Effector CD4-positive, alpha-beta T cell (primary cell): ENCODE measurements at regions not wholly inside any gene's neighbourhood (a gene's known extent, or its start where the extent isn't known, plus 50 kb on each side); places are given as distances from the start of the nearest gene placed in this dataset.
"Not testable (repeated sequence)": the region's sequence is repeated elsewhere in the genome, so short reads cannot be mapped to it uniquely, and the experiment has no call there.

Source experiments
- DNase-seq: peaks from one replicate; pipeline ENCODE4 v3.0.0-alpha.2; 2020

DNA sequence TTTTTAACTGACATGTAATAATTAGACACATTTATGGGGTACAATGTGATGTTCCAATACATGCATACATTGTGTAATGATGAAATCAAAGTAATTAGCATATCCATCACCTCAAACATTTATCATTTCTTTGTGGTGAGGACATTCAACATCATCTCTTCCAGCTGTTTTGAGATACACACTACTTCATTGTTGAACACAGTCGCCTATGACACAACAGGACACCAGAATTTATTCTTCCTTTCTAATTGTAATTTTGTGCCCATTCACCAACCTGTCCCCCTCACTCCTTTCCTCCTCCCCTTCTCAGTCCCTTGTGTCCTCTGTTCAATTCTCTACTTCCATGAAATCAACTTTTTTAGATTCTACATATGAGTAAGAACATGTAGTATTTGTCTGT lies 113.4 kb upstream of the CBLB start:
- no peak for DNase-seq

DNA sequence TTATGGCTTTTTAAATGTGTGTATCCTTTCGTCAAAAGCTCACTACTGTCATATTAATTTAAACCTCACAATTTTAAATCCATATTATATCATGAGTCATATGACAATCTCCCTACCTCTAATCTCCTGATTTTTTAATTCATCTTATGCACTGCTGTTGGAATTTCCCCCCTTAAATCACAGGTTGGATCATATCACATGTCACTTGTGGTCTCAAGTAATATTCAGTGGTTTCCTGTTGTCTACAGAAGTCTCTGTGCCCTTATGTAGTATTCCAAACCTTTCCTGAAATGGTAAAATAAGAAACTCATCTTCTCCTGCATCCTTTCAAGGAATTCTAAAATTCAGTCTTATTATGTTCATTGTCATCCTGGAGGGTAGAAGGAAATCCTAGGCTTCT lies 116.0 kb upstream of the CBLB start:
- no peak for DNase-seq

DNA sequence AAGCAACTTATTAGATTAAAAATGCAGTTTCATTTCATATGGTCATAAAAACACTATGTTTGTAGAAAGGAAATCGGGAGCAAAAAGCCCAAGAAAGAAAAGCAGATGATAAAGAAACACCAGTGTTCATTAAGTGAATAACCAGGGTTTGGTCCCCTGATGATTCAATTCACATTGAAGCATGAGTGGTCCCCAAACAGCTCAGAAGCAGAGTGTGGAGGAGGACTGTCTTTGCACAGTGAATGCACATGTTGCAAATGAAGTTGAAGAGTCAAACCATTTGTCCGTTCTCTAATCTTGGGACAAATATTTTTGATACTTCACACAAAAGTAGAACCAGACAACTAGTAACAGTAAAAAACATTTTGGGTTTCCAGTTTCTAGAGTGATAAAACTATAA lies 117.5 kb upstream of the CBLB start:
- DNase-seq, result not testable (repeated sequence)

DNA sequence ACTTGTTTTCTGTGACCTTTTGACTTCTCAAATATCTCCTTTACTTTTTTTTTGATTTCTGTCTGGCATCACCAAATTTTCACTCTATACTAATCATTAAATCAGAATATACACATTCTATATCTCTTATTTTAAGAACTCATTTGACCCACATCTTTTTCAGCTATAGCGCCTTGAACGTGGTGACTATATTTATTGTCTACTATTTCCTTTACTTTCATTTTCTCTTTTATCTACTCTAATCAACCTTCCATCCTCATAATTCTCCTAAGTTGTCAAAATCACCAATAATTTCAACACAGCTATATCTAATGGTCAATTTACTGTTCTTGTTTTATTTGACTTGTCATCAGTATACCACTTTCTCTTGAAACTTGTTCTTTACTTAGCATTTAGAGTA lies 119.0 kb upstream of the CBLB start:
- no peak for DNase-seq

DNA sequence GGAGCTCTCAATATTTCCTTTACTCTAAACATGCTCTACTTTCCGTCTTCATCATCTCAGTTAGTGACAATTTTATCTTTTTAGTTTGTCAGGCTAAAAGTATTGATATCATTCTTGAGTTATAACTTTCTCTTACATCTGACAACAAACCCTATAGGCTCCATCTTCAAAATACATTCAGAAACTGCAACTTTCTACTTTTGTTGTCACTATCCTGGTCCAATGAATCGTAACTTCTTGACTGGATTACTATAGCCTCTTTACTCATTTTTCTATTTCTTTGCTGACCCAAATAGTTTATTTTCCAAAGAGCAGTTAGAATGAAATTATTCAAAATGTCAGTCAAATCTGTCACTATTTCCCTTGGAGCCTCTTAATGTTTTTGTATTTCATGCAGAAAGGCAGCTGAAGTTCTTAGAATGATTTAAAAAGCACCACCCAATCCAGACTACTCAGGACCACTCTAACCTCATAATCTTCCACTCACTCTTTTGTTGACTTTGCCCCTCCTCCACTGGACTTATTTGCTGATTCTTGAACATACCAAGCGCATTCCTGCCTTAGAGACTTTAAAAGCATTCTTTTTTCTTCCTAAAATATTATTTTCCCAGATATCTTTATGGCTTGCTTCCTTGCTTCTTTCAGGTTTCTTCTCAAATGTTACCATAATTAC lies 119.9 kb upstream of the CBLB start:
- DNase-seq, result no peak

DNA sequence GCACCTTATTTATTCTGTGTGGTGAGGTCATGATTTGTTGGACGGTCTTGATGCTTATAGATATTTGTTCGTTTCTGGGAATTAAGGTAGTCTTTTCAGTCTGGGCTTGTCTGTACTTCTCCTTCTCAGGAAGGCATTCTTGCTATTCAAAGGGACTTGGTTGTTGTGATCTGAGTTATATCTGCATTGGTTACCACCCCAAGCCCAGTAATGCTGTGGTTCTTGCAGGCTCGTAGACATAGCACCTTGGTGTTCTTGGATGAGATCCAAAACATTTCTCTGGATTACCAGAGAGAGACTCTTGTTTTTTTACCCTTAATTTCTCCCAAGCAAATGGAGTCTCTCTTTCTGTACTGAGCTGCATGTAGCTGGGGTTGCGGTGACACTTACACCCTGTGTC lies 128.0 kb upstream of the CBLB start:
- no peak for DNase-seq

DNA sequence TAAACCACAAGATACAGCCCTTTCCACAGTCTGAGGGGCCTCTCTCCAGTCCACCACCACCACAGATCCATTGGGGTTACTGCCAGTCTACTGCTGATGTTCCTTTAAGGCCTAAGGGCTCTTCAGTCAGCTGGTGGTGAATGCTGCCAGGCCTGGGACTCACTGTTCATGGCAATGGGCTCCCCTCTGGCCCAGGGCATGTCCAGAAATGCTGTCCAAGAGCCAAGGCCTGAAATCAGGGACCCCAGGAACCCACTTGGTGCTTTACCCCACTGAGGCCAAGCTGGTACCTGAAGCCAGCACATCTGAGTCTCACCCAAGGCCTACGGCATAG lies 128.6 kb upstream of the CBLB start:
- DNase-seq, result no peak

DNA sequence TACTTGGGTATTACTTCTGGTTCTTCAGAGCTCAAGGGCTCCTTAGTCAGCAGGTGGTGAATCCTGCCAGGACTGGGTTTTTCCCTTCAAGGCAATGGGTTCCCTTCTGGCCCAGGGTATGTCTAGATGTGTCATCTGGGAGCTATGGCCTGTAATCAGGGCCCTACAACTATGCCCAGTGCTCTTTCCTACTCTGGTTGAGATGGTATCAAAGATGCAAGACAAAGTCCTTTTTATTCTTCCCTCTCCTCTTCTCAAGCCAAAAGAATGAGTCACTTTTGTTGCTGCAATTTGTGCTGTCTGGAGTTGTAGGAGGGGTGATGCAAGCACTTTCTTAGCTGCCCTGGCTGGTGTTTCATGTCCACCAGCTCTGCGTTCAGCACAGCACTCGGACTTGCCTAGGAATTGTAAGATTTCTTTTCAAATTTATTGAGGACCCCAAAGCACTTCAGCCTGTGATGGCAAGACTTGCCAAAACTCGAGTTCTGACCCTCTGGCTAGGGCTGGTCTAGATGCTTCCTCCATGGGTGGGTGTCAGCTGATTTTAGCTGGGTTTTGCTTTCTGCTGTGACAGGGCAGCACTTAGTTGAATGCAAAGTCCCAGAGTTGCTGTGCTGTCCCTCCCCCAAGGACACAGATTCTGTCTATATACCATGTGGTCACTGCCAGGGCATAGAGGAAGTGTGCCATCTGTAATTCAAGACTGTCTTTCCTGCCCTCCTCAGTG lies 129.2 kb upstream of the CBLB start:
- DNase-seq, result no peak

DNA sequence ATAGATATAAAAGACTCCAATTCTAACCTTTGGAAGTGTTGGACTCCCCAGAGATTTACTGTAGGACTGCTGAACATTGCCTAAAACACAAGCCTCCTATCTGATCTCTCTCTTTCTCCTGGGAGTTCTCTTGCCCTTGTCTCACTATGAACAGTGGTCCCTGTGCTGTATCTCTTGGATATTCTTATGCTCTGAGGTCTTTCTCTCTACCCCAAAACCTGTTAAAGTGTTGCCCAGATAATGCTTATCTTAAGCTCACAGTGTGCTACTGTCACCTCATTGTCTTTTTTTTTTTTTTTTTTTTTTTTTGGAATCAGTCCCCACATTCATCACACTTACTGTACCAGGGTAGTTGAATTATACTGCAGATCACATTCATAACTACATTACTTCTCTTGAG lies 131.0 kb upstream of the CBLB start:
- DNase-seq, result no peak

DNA sequence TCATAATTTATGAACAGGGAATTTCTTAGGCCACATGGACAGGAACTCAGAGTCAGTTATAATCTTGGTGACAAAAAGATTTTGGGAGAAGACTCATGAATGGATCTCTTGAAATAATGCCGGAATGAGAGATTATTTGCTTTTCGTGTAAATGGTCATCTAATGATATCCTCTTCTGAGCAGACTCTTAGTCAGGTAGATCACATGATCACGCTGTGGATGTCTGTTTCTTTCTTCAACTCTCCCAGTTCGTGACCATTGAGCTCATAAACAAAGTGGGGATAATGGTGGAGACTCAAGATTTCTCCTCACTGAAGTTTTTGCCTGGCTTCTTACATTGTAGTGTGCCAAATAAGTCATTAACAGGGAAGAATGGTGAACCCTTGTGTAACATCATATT lies 133.1 kb upstream of the CBLB start:
- DNase-seq, result no peak

DNA sequence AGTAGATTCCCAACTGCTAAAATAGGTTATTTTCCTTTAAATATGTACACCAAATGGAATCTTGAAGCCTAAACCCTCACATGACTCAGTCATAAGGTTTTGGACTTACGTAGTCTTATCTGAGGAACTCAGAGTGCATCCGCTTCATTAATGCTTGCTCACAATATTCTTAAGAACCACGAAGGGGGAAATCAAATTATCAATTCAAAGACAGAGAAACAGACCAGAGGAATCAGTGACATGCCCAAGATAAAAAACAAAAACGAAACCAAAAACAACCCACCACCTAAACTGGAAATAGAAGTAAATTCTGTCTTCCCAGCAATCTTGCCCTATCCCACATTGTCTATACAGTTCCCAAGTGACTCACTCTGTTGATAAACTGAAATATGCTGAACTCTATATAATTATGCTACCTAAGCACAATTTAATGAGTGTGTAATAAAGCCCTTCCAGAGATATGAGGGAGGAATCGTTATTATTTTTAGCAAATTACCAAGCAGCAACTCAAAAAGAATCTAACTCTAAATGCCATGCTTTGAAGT lies 135.4 kb upstream of the CBLB start:
- no peak for DNase-seq

DNA sequence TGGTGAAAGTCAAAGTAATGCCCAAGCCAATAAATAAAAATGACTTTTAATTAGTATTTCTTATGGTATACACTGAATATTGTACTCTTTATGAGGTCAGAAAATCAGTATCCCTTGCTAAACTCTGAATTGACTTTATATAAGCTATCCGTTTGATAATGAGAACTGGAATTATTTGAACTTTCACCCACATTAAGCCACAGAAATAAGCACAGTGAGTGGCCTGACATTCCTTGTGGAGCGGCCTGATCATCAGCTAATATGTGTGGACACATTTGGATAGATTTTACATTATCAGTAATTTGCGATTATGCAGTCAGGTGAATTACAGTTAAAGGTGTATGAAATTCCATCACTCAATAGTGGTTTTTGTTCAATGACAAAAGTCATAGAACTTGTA lies 136.0 kb upstream of the CBLB start:
- no peak for DNase-seq

DNA sequence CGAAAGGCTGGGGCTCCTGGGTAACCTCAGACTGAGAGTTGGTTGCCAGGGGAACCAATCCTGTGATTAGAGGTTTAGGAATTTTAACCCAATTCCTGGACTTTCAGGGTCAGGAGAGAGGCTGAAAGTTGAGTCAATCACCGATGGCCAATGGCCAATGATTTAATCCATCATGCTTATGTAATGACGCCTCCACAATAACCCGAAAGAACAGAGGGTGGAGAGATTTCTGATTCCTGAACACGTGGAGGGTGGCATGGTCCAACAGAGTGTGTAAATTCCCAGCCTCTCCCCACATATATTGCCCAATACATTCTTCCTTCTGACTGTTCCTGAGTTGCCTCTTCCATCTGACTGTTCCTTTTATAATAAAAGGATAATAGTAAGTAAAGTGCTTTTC lies 137.2 kb upstream of the CBLB start:
- no peak for DNase-seq

DNA sequence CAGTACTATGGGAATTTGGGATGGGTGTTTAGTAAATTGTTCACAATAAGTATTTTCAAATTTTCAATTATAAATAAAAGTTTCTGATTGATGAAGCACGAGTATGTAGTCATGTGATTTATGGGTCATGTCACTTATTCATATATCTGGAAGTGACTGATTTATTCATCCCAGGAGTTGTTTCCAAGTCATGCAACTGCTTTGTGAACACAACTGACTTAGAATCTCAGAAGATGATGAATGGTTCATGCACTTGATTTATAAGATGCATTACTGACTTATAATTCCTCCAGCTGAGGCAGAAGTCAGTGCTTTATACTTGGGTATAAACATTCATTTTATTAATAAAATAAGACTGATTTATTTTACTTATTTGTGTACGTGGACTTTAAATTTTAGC lies 137.8 kb upstream of the CBLB start:
- DNase-seq, result no peak

DNA sequence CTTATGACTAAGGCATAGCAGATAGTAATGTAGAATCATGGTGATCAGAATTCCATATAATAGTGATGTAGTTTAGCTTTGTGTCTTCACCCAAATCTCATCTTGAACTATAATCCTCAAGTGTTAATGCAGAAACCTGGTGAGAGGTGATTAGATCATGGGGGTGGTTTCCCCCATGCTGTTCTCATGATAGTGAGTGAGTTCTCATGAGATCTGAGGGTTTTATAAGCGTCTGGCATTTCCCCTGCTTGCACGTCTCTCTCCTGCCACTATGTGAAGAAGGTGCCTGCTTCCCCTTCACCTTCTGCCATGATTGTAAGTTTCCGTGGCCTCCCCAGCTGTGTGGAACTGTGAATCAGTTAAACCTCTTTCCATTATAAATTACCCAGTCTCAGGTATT lies 138.7 kb upstream of the CBLB start:
- DNase-seq, result no peak

DNA sequence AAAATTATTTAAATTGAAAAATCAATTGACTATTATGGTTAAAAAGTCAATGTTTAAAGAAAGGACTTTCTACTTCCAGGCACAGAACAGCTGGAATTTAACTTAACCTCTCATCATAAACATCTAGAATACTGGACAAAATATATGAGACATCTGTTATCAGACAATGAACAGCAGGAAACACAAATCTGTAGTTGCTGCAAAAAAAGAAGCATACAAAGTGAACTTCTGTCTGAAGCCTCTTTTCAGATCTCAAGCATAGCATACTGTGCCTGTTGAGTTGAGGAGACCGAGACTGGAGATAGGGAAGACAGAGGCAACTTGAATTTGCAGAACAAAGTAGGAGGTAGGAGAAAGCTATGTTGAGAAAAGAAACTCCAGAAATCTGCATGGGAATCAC lies 140.0 kb upstream of the CBLB start:
- no peak for DNase-seq

DNA sequence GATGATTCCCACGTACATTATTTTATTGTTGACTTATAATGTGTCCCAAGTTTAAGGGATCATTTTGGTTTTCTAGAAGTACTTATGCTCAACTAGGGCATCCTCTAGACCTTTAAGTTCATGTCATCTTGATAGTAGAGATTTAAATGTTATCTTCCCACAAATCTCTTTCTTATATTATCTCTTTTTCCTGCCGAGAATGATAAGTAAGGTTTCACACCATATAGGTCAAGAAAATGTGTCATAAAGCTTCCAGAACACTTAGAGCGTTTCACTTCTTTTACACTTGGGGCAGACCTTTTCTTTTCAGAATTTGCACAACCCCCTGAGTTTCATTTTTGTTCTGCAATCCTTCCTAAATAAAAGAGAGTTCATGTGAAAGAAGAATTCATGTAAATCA lies 142.0 kb upstream of the CBLB start:
- DNase-seq, result no peak

DNA sequence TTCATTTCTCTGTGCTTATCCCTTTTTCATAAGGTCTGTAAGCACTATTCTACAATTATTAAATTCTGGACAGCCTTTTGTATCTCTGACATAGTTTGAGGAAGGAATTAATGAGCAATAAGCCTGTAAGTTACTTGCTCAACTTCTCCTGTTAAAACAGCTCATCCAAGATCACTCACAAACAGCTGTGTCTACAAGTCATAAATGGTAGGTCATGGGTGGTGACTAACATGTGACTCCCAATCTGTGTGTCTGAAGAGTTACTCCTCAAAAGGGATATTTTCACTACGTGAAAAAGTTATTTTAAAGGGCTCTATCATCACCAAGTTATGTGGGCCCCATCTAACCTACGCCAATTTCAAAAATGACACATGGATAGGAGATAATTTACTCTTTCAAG lies 145.2 kb upstream of the CBLB start:
- no peak for DNase-seq

DNA sequence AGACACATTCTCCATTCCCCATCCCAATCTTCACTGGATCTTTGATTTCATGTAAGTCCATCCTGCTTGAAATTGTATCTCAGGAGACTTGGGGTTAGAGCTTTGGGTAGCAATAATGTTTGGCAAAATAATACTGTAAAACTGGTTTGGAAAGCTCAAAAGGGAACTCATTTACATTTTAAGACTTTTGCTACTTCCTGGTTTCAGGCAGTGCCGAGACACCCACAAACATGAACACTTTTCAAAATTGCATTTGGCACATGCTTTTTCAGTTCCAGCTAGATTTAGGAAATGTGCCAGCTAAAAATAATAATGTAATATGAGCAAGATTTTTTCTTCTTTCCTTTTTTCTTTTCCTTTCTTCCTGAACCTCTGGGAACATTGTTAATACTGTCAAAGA lies 145.7 kb upstream of the CBLB start:
- no peak for DNase-seq

DNA sequence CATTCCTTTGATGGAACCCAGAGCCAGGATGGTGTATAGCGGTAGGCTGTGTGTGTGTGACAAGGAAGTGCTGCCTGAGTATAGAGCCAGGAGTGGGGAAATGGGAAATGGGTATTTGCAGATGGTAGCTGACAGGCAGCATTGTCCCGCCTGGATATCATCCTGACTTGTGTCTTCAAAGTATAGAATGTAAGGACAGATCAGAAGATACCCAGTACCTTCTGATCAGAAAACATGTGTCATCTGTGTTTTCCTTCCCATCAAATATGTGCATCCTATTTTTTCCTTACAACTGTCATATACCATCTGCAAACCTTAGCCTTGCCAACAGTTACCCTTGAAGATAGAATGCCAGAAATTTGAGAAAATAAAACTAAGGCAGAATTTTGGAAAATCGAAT lies 146.2 kb upstream of the CBLB start:
- DNase-seq, result no peak

DNA sequence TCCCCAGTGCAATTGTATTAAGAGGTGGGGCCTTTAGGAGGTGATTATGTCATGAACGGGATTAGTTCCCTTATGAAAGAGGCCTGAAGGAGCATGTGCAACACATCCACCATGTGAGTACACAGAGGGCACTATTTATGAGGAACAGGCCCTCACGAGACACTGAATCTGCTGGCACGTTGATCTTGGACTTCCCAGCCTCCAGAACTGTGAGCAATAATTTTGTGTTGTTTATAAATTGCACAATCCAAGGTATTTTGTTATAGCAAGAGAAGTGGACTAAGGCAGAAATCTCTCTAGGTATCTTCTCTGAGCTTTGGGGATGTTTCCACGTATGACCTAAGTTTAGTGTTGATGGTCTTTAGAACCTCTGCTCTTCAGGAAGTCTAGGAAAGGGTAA lies 149.3 kb upstream of the CBLB start:
- DNase-seq, result no peak

DNA sequence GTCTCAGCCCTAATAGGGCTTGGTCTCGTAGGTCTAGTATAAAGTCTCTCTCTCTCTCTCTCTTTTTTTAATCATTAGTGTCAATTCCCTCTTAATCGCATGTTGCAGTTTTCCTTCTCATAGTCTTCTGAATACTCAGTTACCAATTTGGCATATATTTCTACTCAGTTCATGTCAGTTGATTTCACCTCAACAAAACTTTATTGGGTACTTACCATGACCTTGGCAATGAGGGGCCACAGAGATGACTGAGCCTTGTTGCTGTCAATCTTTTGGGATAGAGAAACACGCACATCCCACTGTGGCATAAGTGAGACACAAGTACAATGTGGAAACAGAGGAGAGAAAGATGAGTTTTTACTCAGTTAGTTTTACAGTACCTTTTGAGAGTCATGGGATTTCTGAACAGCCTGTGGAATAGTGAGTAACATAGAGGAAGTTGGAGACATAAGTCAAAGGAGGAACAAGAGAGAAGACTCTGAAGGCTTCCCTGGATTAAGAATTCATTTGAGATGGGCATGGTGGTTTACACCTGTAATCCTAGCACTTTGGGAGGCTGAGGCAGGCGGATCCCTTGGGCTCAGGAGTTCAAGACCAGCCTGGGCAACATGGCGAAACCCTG lies 150.2 kb upstream of the CBLB start:
- DNase-seq, result no peak

DNA sequence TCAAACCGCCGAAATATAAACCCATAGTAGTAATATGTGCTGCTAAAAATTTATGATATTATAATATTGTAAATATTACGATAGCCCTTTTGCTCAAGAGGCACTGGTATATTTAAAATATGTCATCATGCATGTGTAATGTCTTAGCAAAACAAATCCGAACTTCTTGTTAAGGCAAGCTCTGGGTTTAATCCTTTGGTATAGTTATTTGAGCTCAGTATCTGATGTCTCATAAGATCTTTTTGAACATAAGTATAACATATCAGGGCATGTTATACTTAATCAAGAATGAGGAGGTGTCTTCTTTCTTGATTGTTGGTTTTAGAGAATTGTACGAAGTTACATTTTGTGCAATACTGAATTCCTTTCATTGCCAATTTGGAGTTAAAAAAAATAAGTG lies 154.1 kb upstream of the CBLB start:
- DNase-seq, result no peak

DNA sequence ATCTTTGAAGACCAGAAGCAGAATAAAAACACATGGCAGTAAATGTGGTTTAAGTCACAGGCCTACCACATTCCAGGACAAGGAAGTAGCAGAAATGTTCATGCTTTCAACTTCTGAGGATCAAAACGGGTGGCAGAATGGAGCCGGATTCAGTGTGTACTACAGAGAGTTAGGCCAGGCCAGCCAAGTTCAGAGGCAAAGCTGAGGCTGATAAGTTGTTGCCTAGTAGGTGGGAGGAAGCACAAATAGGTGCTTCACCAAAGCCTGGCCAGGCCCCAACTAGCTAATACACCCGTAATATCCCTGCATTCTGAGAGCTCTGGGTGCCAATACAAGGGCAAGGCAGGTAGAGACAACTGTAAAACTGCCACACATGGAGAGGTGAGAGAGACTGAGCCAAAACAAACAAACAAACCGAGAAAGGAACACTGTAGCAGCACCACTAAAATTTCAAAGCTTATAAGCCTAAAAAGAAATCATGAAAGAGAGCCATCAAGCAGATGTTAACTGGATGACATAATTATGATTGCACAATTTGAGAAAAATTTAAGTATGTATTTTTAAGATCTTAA lies 156.4 kb upstream of the CBLB start:
- no peak for DNase-seq
